ENCODE measurements at regions not wholly inside any gene's neighbourhood (a gene's known extent, or its start where the extent isn't known, plus 50 kb on each side); places are given as distances from the start of the nearest gene placed in this dataset.

DNA sequence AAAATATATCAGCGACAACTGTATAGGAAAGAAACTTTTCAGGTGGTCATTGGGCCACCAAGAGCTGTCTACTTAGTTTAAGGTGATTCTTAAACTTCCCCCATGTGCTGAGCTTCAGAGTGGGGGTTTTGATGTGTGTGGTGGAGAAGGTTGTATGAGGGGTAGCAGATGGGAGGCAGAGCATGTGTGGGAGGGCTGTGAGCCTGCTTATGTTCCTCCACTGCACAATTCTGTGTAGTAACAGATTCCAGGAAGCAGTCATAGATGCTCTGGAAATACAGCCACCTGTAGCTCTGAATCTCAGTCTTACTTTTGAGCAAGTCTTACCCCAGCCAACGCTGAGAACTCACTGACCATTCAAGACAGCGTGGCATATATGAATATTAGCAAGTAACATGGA lies 95.3 kb upstream of the SPATA13 start:
- no CpG with 5 or more reads among the region's 3 CpGs for WGBS (ENCODE audit: insufficient coverage, insufficient read length)
- Histone ChIP-seq H3K36me3 (ENCODE audit: control insufficient read depth, insufficient read depth, low read length) (no peaks in the 10 kb centered on the region), H3K4me3 (ENCODE audit: low read length) (no peak overlapping the region), H3K27ac (ENCODE audit: low read length) (no peak overlapping the region), H3K27me3 (ENCODE audit: control insufficient read depth, insufficient read depth, low read length) (no peaks in the 10 kb centered on the region), H3K4me1 (ENCODE audit: control insufficient read depth, insufficient read depth, low read length) (peaks cover 3% of the 10 kb centered on the region; the same call in 1 of the 2 replicates), H3K9me3 (ENCODE audit: control insufficient read depth, insufficient read depth, low read length) (no peaks in the 10 kb centered on the region)
- no peak for DNase-seq (ENCODE audit: low read depth, low spot score)

DNA sequence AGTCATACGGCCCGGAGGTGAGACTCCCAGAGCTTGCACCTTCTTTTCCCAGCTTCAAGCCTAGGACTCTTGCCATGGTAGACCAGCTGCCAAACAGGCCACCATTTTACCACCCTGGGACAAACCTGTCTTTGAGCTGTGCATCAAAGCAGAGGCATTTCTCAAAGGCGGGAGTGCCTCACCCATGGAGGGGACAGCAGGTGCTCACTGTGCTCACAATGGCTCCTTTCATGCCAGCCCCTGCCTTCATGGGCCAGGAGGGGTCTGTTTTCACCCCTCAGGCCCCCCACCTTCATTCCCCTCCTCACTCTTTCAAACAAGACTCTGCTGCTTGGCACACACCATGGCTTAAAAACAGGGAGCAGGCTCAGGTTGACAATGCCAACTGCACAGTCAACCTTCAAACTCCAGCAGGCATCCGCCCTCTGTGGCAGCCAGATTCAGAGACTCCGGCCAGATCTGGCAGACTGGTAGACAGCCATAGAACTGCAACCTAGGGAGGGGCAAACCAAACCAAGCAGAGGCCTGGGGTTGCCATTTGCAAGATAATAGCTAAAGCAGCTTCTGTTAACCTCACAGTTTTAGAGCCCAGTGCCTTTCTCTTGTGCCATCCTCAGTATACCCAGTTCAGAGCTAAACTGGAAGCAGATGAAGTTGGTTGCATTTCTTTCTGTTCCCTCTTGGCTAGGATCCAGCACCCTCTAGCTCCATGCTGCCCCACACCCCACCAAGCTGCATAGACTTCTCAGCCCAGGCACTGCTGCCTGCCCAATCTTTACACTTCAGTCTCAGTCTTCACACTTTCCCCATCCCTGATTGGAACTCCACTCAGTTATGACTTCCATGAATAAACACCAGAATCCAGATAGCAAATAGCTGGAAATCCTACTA lies 93.9 kb upstream of the SPATA13 start:
- H3K4me3 ChIP-seq (ENCODE audit: low read length) = no peak overlapping the region
- no peaks in the 10 kb centered on the region for H3K9me3 ChIP-seq (ENCODE audit: control insufficient read depth, insufficient read depth, low read length)
- H3K27me3 ChIP-seq (ENCODE audit: control insufficient read depth, insufficient read depth, low read length) = no peaks in the 10 kb centered on the region
- DNase-seq (ENCODE audit: low read depth, low spot score) = no peak
- H3K36me3 ChIP-seq (ENCODE audit: control insufficient read depth, insufficient read depth, low read length) = no peaks in the 10 kb centered on the region
- no peak overlapping the region for H3K27ac ChIP-seq (ENCODE audit: low read length)
- peaks cover 3% of the 10 kb centered on the region; the same call in 1 of the 2 replicates for H3K4me1 ChIP-seq (ENCODE audit: control insufficient read depth, insufficient read depth, low read length)
- no CpG with 5 or more reads among the region's 5 CpGs for WGBS (ENCODE audit: insufficient coverage, insufficient read length)

DNA sequence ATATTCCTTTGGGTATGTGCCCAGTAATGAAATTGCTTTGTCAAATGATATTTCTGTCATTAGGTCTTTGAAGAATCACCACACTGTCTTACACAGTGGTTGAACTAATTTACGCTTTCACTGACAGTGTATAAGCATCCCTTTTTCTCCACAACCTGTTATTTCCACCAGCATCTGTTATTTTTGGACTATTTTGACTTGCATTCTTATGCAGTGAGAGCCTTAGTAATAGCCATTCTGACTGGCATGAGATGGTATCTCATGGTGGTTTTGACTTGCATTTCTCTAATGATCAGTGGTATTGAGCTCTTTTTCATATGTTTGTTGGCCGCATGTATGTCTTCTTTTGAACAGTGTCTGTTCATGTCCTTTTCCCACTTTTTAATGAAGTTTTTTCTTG lies 92.0 kb upstream of the SPATA13 start:
- Histone ChIP-seq H3K9me3 (ENCODE audit: control insufficient read depth, insufficient read depth, low read length) (no peaks in the 10 kb centered on the region), H3K27ac (ENCODE audit: low read length) (no peak overlapping the region), H3K36me3 (ENCODE audit: control insufficient read depth, insufficient read depth, low read length) (no peaks in the 10 kb centered on the region), H3K27me3 (ENCODE audit: control insufficient read depth, insufficient read depth, low read length) (no peaks in the 10 kb centered on the region), H3K4me1 (ENCODE audit: control insufficient read depth, insufficient read depth, low read length) (peaks cover 3% of the 10 kb centered on the region; the same call in 1 of the 2 replicates), H3K4me3 (ENCODE audit: low read length) (no peak overlapping the region)
- DNase-seq (ENCODE audit: low read depth, low spot score) = no peak
- no CpG with 5 or more reads among the region's 2 CpGs for WGBS (ENCODE audit: insufficient coverage, insufficient read length)

DNA sequence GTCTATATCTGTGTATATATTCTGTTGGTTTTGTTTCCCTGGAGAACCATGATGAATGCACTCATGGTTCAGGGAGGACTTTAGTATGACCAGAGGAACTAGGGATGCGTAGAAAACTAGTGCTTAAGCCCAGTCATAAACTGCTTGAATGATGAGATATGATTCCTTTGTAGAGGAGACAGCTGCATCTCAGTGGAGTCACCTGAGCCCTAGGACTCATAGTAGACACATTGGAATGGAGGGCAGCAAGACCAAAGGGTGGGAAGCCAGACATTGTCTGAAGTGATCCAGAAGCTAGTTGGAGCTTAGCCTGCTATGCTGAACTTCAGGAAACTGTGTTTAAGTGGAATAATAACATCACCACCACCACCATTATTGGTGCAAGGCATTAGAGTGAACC lies 89.5 kb upstream of the SPATA13 start:
- WGBS (ENCODE audit: insufficient coverage, insufficient read length) = no CpG with 5 or more reads among the region's 1 CpG
- no peak for DNase-seq (ENCODE audit: low read depth, low spot score)
- Histone ChIP-seq H3K4me1 (ENCODE audit: control insufficient read depth, insufficient read depth, low read length) (peaks cover 3% of the 10 kb centered on the region; the same call in 1 of the 2 replicates), H3K9me3 (ENCODE audit: control insufficient read depth, insufficient read depth, low read length) (no peaks in the 10 kb centered on the region), H3K27me3 (ENCODE audit: control insufficient read depth, insufficient read depth, low read length) (no peaks in the 10 kb centered on the region), H3K27ac (ENCODE audit: low read length) (no peak overlapping the region), H3K4me3 (ENCODE audit: low read length) (no peak overlapping the region), H3K36me3 (ENCODE audit: control insufficient read depth, insufficient read depth, low read length) (no peaks in the 10 kb centered on the region)

DNA sequence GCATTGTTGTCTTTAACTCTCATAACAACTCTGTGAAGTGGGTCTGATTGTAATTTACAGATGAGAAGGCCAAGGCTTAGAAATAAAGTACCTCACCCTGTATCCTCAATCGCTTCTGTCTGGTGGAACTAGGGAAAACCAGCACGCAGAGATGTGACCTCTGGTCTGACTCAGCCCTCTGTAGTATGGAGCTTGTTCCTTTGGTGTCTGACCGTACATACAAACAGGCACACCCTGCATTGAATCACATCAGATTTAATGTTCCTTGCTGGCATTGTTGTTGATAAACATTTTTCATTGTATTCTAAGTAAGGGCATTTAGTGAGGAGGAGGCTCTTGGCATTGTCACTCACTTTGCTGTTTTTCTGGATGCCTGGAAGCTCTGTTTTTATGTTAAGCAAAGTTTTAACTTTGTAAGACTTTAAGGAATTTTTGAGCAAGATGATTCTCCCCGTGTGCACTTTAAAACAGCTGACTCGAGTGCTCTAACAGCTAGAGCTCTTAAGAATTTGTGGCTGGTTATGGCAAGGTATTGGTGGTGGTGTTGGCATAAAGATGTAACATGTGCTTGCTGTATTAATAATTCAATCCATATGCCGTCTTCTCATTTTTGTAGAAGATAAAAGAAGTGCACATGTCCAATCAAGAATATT lies 89.0 kb upstream of the SPATA13 start:
- Histone ChIP-seq H3K4me3 (ENCODE audit: low read length) (no peak overlapping the region), H3K4me1 (ENCODE audit: control insufficient read depth, insufficient read depth, low read length) (peaks cover 5% of the 10 kb centered on the region), H3K27me3 (ENCODE audit: control insufficient read depth, insufficient read depth, low read length) (no peaks in the 10 kb centered on the region), H3K36me3 (ENCODE audit: control insufficient read depth, insufficient read depth, low read length) (no peaks in the 10 kb centered on the region), H3K27ac (ENCODE audit: low read length) (no peak overlapping the region), H3K9me3 (ENCODE audit: control insufficient read depth, insufficient read depth, low read length) (no peaks in the 10 kb centered on the region)
- no peak for DNase-seq (ENCODE audit: low read depth, low spot score)
- WGBS (ENCODE audit: insufficient coverage, insufficient read length) = no CpG with 5 or more reads among the region's 6 CpGs

DNA sequence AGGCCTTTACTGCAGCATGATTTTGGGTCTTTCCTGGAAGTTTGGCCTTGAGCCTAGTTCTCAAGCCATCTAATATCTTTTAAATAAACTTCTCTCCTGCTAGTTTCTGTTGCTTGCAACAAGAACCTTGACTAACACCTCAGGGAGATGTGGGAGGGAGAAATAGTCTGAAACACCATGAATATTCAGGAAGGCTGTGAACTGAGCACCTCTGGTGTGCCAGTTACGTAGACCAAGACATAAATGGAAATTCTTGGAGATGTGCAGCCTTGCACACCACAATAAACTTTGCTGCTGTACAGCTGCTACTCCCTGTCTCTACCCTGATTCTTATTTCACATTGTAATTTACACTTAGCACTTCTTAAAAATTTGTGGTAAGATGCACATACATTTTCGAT lies 86.9 kb upstream of the SPATA13 start:
- no peaks in the 10 kb centered on the region for H3K9me3 ChIP-seq (ENCODE audit: control insufficient read depth, insufficient read depth, low read length)
- peaks cover 5% of the 10 kb centered on the region; the same call in 1 of the 2 replicates for H3K4me1 ChIP-seq (ENCODE audit: control insufficient read depth, insufficient read depth, low read length)
- H3K36me3 ChIP-seq (ENCODE audit: control insufficient read depth, insufficient read depth, low read length) = no peaks in the 10 kb centered on the region
- H3K4me3 ChIP-seq (ENCODE audit: low read length) = no peak overlapping the region
- no CpG with 5 or more reads among the region's 2 CpGs for WGBS (ENCODE audit: insufficient coverage, insufficient read length)
- DNase-seq (ENCODE audit: low read depth, low spot score) = no peak
- H3K27me3 ChIP-seq (ENCODE audit: control insufficient read depth, insufficient read depth, low read length) = no peaks in the 10 kb centered on the region
- no peak overlapping the region for H3K27ac ChIP-seq (ENCODE audit: low read length)

DNA sequence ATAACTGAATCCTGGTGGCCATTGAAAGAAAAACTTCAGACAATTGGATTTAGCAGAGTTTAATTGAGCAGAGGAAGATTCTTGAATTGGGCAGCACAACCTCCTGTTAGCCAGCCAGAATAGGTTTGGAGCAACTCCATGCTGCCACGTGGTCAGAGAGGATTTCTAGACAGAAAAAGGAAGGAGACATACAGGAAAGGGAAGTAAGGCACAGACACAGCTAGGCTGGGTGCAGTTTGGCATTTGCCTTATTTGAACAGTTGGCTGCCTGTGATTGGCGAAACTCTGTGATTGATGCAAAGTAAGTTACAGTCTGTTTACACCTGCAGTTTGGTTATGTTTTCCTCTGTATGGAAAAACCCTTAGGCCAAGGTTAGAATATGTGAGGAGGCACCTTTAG lies 85.8 kb upstream of the SPATA13 start:
- no peak overlapping the region for H3K27ac ChIP-seq (ENCODE audit: low read length)
- no peak overlapping the region for H3K4me3 ChIP-seq (ENCODE audit: low read length)
- H3K9me3 ChIP-seq (ENCODE audit: control insufficient read depth, insufficient read depth, low read length) = no peaks in the 10 kb centered on the region
- no peaks in the 10 kb centered on the region for H3K27me3 ChIP-seq (ENCODE audit: control insufficient read depth, insufficient read depth, low read length)
- H3K36me3 ChIP-seq (ENCODE audit: control insufficient read depth, insufficient read depth, low read length) = no peaks in the 10 kb centered on the region
- peaks cover 5% of the 10 kb centered on the region; the same call in 1 of the 2 replicates for H3K4me1 ChIP-seq (ENCODE audit: control insufficient read depth, insufficient read depth, low read length)
- WGBS (ENCODE audit: insufficient coverage, insufficient read length) = no CpG with 5 or more reads among the region's 2 CpGs
- no peak for DNase-seq (ENCODE audit: low read depth, low spot score)

DNA sequence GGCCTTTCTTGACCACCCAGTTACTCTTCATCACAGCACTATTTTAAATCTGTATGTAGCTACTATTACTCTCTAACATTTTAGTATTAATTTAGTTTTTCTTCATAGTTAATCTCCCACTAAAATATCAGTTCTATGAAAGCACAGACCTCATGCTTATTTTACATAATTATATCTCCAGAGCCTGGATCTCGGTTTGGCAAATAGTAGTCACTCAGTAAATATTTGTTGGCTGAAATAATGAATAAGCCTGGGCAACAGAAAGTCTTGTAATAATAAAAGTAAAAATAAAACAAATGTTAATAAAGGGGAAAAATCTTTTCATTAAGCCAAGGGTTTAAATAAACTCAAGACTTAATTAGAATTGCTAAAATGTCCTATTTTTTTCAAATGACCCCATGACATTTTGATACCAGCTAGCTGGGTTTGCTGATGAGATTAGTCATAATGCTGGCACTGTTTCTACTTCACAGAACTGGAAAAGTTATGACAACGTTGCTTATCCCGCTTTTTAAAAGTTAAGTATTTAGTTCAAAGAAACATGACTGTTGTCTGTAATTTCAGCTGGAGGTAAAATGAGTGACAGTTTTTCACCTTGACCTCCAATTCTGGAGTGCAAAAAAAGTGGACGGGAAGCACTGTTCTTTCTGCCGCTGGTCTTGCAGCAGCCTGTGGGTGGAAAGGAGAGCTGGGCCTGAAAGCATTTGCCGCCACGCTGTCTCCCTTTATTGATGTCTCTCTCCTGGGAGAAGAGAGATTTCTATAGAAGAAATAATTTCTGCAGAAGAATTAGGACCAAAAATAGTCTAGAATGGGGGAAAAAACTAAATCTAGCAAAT lies 85.2 kb upstream of the SPATA13 start:
- H3K36me3 ChIP-seq (ENCODE audit: control insufficient read depth, insufficient read depth, low read length) = no peaks in the 10 kb centered on the region
- H3K27me3 ChIP-seq (ENCODE audit: control insufficient read depth, insufficient read depth, low read length) = no peaks in the 10 kb centered on the region
- no peaks in the 10 kb centered on the region for H3K9me3 ChIP-seq (ENCODE audit: control insufficient read depth, insufficient read depth, low read length)
- WGBS (ENCODE audit: insufficient coverage, insufficient read length) = no CpG with 5 or more reads among the region's 7 CpGs
- H3K27ac ChIP-seq (ENCODE audit: low read length) = no peak overlapping the region
- no peak overlapping the region for H3K4me3 ChIP-seq (ENCODE audit: low read length)
- peaks cover 5% of the 10 kb centered on the region; the same call in 1 of the 2 replicates for H3K4me1 ChIP-seq (ENCODE audit: control insufficient read depth, insufficient read depth, low read length)
- no peak for DNase-seq (ENCODE audit: low read depth, low spot score)

DNA sequence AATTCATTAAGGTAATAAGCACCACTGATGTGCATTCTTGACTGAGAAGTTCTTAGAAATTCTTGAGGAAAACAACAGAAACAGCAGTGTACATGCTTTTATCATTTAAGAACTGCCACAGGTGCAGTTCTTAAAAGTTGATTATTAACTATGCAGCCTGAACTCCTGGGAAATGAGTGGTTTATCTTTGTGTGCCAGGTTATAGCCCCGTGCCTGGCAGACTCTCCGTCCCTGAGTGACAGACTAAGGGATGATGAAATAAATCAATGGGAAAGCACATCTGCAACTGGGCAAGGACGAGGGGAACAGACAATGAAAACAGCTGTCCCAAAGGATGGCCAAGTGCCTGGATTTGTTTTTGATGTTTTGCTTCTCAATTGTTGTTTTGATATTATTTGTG lies 84.4 kb upstream of the SPATA13 start:
- no peaks in the 10 kb centered on the region for H3K36me3 ChIP-seq (ENCODE audit: control insufficient read depth, insufficient read depth, low read length)
- H3K27ac ChIP-seq (ENCODE audit: low read length) = no peak overlapping the region
- H3K4me3 ChIP-seq (ENCODE audit: low read length) = no peak overlapping the region
- DNase-seq (ENCODE audit: low read depth, low spot score) = no peak
- no peaks in the 10 kb centered on the region for H3K27me3 ChIP-seq (ENCODE audit: control insufficient read depth, insufficient read depth, low read length)
- WGBS (ENCODE audit: insufficient coverage, insufficient read length) = no CpG with 5 or more reads among the region's 3 CpGs
- peaks cover 5% of the 10 kb centered on the region; the same call in 1 of the 2 replicates for H3K4me1 ChIP-seq (ENCODE audit: control insufficient read depth, insufficient read depth, low read length)
- H3K9me3 ChIP-seq (ENCODE audit: control insufficient read depth, insufficient read depth, low read length) = no peaks in the 10 kb centered on the region

DNA sequence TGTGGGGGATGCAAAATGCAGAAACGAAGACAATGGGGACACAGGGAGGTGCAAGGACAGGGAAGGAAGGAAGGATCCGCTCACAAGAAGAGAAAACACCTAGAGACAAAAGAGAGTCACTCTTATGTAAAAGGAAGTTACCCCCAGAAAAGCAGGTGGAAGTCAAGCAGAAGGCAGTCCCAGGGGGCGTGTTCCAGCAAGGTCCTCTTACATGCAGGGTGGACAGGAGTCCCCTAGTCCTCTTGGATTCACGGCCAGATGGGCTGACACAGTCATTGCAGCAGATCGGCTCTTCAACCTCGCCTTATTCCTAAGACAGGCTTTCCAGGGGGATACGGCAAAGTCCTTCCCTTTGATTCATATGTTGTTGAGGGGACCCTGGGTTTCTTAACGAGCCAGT lies 83.9 kb upstream of the SPATA13 start:
- no peak for DNase-seq (ENCODE audit: low read depth, low spot score)
- Histone ChIP-seq H3K4me1 (ENCODE audit: control insufficient read depth, insufficient read depth, low read length) (peaks cover 5% of the 10 kb centered on the region; the same call in 1 of the 2 replicates), H3K4me3 (ENCODE audit: low read length) (no peak overlapping the region), H3K27ac (ENCODE audit: low read length) (no peak overlapping the region), H3K9me3 (ENCODE audit: control insufficient read depth, insufficient read depth, low read length) (no peaks in the 10 kb centered on the region), H3K27me3 (ENCODE audit: control insufficient read depth, insufficient read depth, low read length) (no peaks in the 10 kb centered on the region), H3K36me3 (ENCODE audit: control insufficient read depth, insufficient read depth, low read length) (no peaks in the 10 kb centered on the region)
- no CpG with 5 or more reads among the region's 8 CpGs for WGBS (ENCODE audit: insufficient coverage, insufficient read length)
